Testis (tissue), 2 donors: ENCODE measurements at regions not wholly inside any gene's neighbourhood (a gene's known extent, or its start where the extent isn't known, plus 50 kb on each side); places are given as distances from the start of the nearest gene placed in this dataset.
A peak's percentile ranks its signal among the peaks of the same experiment; 100 is the strongest.

ENCODE experiments used
- DNase-seq: peaks from one replicate; pipeline ENCODE4 v3.0.0-alpha.2; 2019
- H3K27ac ChIP-seq, 2 donors: fragments of 200-600 bp; sonication (generic); one replicate each; pipeline ENCODE4 v1.5.1; 2019
- H3K27me3 ChIP-seq: fragments of 200-600 bp; sonication (generic); one replicate; pipeline ENCODE4 v1.5.1; 2019
- H3K36me3 ChIP-seq: fragments of 200-600 bp; sonication (generic); one replicate; pipeline ENCODE4 v1.5.1; 2017; ENCODE audit warnings: low read depth; ENCODE audit errors: missing control alignments
- H3K4me1 ChIP-seq: fragments of 200-600 bp; sonication (generic); one replicate; pipeline ENCODE4 v1.5.1; 2019
- H3K4me3 ChIP-seq, 2 donors: fragments of 200-600 bp; sonication (generic); one replicate each; pipeline ENCODE4 v1.5.1; 2017 to 2019
- H3K9me3 ChIP-seq: fragments of 200-600 bp; sonication (generic); one replicate; pipeline ENCODE4 v1.5.1; 2017
- CTCF ChIP-seq, 3 experiments: fragments of 450-650 bp in 2 of 3; fragments of 200-600 bp in 1 of 3; sonication (generic) in 1 of 3; IDR thresholded peaks; one replicate each; pipeline ENCODE4 v1.5.1; 2016 to 2019; ENCODE audit warnings: antibody characterized with exemption in 3 of 3, mild to moderate bottlenecking in 2 of 3, moderate library complexity in 1 of 3
- POLR2A ChIP-seq: fragments of 450-650 bp; IDR thresholded peaks from one replicate; pipeline ENCODE4 v1.6.1; 2017; ENCODE audit warnings: antibody characterized with exemption, mild to moderate bottlenecking, moderate library complexity
- WGBS, 2 donors: methylation state at CpG; one replicate each; pipeline ENCODE4 v1.1.5; 2018; 5-methylcytosine and 5-hydroxymethylcytosine counted together
- intact Hi-C: fragments of 100-400 bp; cut with DNase I; formaldehyde crosslinking; loops from one replicate; pipeline ENCODE4 v1.15.1; 2023; ENCODE audit warnings: low total_unique reads

- 65 to 72% methylated on average over 6 of the region's 6 CpGs for WGBS, 2 donors
- intact Hi-C loops = no loop called here
Observed at GRCh38 chr6:156181506-156181905, 595.7 kb upstream of the ARID1B start.

GRCh38 chr6:156175971-156176421 is 601.2 kb upstream of the ARID1B start:
- DNase-seq = peak; percentile 29
- H3K9me3 ChIP-seq = no peaks in the 10 kb centered on the region
- 50 to 64% methylated on average over 12 of the region's 12 CpGs for WGBS, 2 donors
- H3K4me1 ChIP-seq = no peaks in the 10 kb centered on the region
- no peaks in the 10 kb centered on the region for H3K36me3 ChIP-seq
- intact Hi-C loops = no loop called here
- no peak overlapping the region for H3K4me3 ChIP-seq
- H3K27ac ChIP-seq = no peak overlapping the region
- H3K27me3 ChIP-seq = no peaks in the 10 kb centered on the region
- peak in 2 of 3 experiments; percentile 10 to 11 for TF ChIP-seq CTCF (IDR thresholded peaks at IDR 0.05)
- TF ChIP-seq POLR2A = no peak

More at GRCh38 chr6:156181506-156181905, 595.7 kb upstream of the ARID1B start:
- TF ChIP-seq CTCF (IDR thresholded peaks at IDR 0.05) = no peak
- no peak for TF ChIP-seq POLR2A
- H3K9me3 ChIP-seq = no peaks in the 10 kb centered on the region
- DNase-seq = no peak
- H3K4me1 ChIP-seq = no peaks in the 10 kb centered on the region
- no peak overlapping the region for H3K4me3 ChIP-seq
- no peaks in the 10 kb centered on the region for H3K36me3 ChIP-seq
- H3K27me3 ChIP-seq = no peaks in the 10 kb centered on the region
- no peak overlapping the region for H3K27ac ChIP-seq

DNA sequence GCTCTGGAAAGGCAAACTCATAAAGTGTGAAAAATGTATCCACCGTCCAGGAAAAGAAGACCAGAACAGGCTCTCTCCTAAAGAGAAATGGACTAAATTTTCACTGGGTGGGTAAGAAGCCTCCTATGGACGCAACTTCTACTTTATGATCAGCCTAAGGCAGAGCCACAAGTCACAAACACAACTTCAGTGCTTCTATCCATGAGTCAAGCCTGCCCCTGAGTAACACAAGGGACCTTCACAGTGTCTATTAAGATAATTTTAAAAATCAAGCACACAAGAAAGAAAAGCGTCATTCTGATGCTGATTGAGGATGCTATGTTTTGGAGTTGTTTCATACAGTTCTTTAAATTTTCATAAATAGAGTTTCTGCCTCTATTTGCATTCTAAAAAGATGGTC is 601.7 kb upstream of the ARID1B start:
- H3K4me3 ChIP-seq = no peak overlapping the region
- no peaks in the 10 kb centered on the region for H3K4me1 ChIP-seq
- DNase-seq = no peak
- H3K27me3 ChIP-seq = no peaks in the 10 kb centered on the region
- TF ChIP-seq CTCF (IDR thresholded peaks at IDR 0.05) (no peak), POLR2A (no peak)
- WGBS, 2 donors = 55 to 57% methylated on average over 3 of the region's 3 CpGs
- no peaks in the 10 kb centered on the region for H3K9me3 ChIP-seq
- no peaks in the 10 kb centered on the region for H3K36me3 ChIP-seq
- H3K27ac ChIP-seq = no peak overlapping the region
- intact Hi-C loops = no loop called here

GRCh38 chr6:156174031-156174890 is 602.9 kb upstream of the ARID1B start:
- 84 to 95% methylated on average over 11 of the region's 11 CpGs for WGBS, 2 donors
- H3K4me1 ChIP-seq = no peaks in the 10 kb centered on the region
- H3K27ac ChIP-seq = no peak overlapping the region
- H3K4me3 ChIP-seq = no peak overlapping the region
- no peaks in the 10 kb centered on the region for H3K9me3 ChIP-seq
- DNase-seq = no peak
- H3K27me3 ChIP-seq = no peaks in the 10 kb centered on the region
- TF ChIP-seq POLR2A (no peak), CTCF (IDR thresholded peaks at IDR 0.05) (no peak)
- intact Hi-C loops = no loop called here
- no peaks in the 10 kb centered on the region for H3K36me3 ChIP-seq

DNA sequence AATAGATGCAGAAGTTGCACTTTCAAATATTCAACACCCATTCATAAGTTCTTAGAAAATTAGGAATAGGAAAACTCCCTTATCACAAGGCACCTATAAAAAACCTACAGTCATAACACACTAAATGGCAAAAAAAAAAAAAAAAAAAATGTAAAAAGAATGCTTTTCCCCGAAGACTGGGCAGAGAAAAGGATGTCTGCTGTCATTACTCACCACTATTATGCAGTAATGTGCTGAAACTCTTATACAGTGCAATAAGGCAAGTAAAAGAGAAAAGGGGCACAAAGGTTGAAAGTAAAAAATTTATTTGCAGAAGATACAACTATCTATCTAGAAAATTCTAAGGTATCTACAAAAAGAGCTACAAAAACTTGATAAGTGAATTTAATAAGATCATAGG is 607.8 kb upstream of the ARID1B start:
- TF ChIP-seq CTCF (IDR thresholded peaks at IDR 0.05) = no peak
- no peak for TF ChIP-seq POLR2A
- no peaks in the 10 kb centered on the region for H3K4me1 ChIP-seq
- no peak for DNase-seq
- no peaks in the 10 kb centered on the region for H3K36me3 ChIP-seq
- 73 to 75% methylated on average over 1 of the region's 1 CpG for WGBS, 2 donors
- no peaks in the 10 kb centered on the region for H3K9me3 ChIP-seq
- H3K27me3 ChIP-seq = no peaks in the 10 kb centered on the region
- intact Hi-C loops = no loop called here
- H3K27ac ChIP-seq = no peak overlapping the region
- H3K4me3 ChIP-seq = no peak overlapping the region
